Right lobe of liver (tissue), 4 donors: ENCODE measurements at regions not wholly inside any gene's neighbourhood (a gene's known extent, or its start where the extent isn't known, plus 50 kb on each side); places are given as distances from the start of the nearest gene placed in this dataset.

Source experiments
- POLR2A ChIP-seq: fragments of 450-650 bp; IDR thresholded peaks from one replicate; pipeline ENCODE4 v1.6.1; 2017; ENCODE audit warnings: antibody characterized with exemption, mild to moderate bottlenecking
- TF ChIP-seq, protein P1 (sequence below), 4 donors: fragments of 200-600 bp in 3 of 4; fragments of 450-650 bp in 1 of 4; IDR thresholded peaks; one replicate each; pipeline versions ENCODE4 v1.5.1 to v1.8.0; 2016 to 2022; ENCODE audit warnings: antibody characterized with exemption in 4 of 4, mild to moderate bottlenecking in 2 of 4
- donor health status: DM: no; HTN: no; CAD: no.
- donor health status: DM: no; HTN: no; CAD: no.
- donor health status: DM: no; HTN: yes; CAD: no.

GRCh38 chr4:24073948-24074347 lies 184.1 kb upstream of the PPARGC1A start:
- no peak for TF ChIP-seq POLR2A
- TF ChIP-seq, protein P1, sequence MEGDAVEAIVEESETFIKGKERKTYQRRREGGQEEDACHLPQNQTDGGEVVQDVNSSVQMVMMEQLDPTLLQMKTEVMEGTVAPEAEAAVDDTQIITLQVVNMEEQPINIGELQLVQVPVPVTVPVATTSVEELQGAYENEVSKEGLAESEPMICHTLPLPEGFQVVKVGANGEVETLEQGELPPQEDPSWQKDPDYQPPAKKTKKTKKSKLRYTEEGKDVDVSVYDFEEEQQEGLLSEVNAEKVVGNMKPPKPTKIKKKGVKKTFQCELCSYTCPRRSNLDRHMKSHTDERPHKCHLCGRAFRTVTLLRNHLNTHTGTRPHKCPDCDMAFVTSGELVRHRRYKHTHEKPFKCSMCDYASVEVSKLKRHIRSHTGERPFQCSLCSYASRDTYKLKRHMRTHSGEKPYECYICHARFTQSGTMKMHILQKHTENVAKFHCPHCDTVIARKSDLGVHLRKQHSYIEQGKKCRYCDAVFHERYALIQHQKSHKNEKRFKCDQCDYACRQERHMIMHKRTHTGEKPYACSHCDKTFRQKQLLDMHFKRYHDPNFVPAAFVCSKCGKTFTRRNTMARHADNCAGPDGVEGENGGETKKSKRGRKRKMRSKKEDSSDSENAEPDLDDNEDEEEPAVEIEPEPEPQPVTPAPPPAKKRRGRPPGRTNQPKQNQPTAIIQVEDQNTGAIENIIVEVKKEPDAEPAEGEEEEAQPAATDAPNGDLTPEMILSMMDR (IDR thresholded peaks at IDR 0.05) = no peak
